KMS-11 (cell line): ENCODE measurements at regions not wholly inside any gene's neighbourhood (a gene's known extent, or its start where the extent isn't known, plus 50 kb on each side); places are given as distances from the start of the nearest gene placed in this dataset.
"Not testable (repeated sequence)": the region's sequence is repeated elsewhere in the genome, so short reads cannot be mapped to it uniquely, and the experiment has no call there.

Experiments used
- H2AFZ ChIP-seq: fragments of 200-600 bp; sonication (generic); 2 replicates; pipeline ENCODE4 v1.6.1; 2016; ENCODE audit warnings: antibody characterized with exemption, mixed run types, low read depth
- H3K27ac ChIP-seq: fragments of 200-600 bp; sonication (generic); 2 replicates; pipeline ENCODE4 v1.6.1; 2016; ENCODE audit warnings: mild to moderate bottlenecking, mixed run types
- H3K27me3 ChIP-seq: fragments of 200-600 bp; sonication (generic); 2 replicates; pipeline ENCODE4 v1.6.1; 2017; ENCODE audit warnings: mild to moderate bottlenecking, low read depth, mixed run types, moderate library complexity; ENCODE audit not compliant: insufficient read depth
- H3K36me3 ChIP-seq: fragments of 200-600 bp; sonication (generic); 2 replicates; pipeline ENCODE4 v1.6.1; 2017; ENCODE audit warnings: mild to moderate bottlenecking, mixed run types; ENCODE audit not compliant: insufficient read depth
- H3K4me1 ChIP-seq: fragments of 200-600 bp; sonication (generic); 2 replicates; pipeline ENCODE4 v1.6.1; 2016; ENCODE audit warnings: mild to moderate bottlenecking, low read depth, mixed run types; ENCODE audit not compliant: poor library complexity, severe bottlenecking
- H3K4me2 ChIP-seq: fragments of 200-600 bp; sonication (generic); 2 replicates; pipeline ENCODE4 v1.7.0; 2016; ENCODE audit warnings: mild to moderate bottlenecking, mixed run types
- H3K4me3 ChIP-seq: fragments of 200-600 bp; sonication (generic); IDR thresholded peaks from 2 replicates; pipeline ENCODE4 v1.6.1; 2017; ENCODE audit warnings: low read depth, low read length, mixed read lengths; ENCODE audit not compliant: insufficient read depth
- H3K79me2 ChIP-seq: fragments of 200-600 bp; sonication (generic); 2 replicates; pipeline ENCODE4 v1.6.1; 2016; ENCODE audit warnings: low read depth, mixed run types; ENCODE audit not compliant: insufficient read depth
- H3K9ac ChIP-seq: fragments of 200-600 bp; sonication (generic); 2 replicates; pipeline ENCODE4 v1.6.1; 2016; ENCODE audit warnings: mild to moderate bottlenecking, mixed run types
- H4K20me1 ChIP-seq: fragments of 200-600 bp; sonication (generic); 2 replicates; pipeline ENCODE4 v1.6.1; 2016; ENCODE audit warnings: mild to moderate bottlenecking, mixed run types; ENCODE audit not compliant: insufficient read depth
- CTCF ChIP-seq: fragments of 200-600 bp; sonication (generic); conservative IDR thresholded peaks from 2 replicates; pipeline ENCODE4 v1.6.1; 2017; ENCODE audit warnings: low read depth, mild to moderate bottlenecking, antibody characterized with exemption, low read length, moderate library complexity, mixed read lengths

- TF ChIP-seq CTCF: no peak
- Histone ChIP-seq H4K20me1 (no peaks in the 10 kb centered on the region), H3K79me2 (no peaks in the 10 kb centered on the region), H3K36me3 (no peaks in the 10 kb centered on the region), H3K4me1 (no peaks in the 10 kb centered on the region), H3K27me3 (no peaks in the 10 kb centered on the region), H2AFZ (no peak overlapping the region), H3K9ac (no peak overlapping the region), H3K4me2 (no peak overlapping the region), H3K4me3 (no peak overlapping the region), H3K27ac (no peak overlapping the region)
Observed at GRCh38 chr1:70827030-70827429, 220.6 kb downstream of the PTGER3 start.

- H3K4me2 ChIP-seq: no peak overlapping the region
- H4K20me1 ChIP-seq: no peaks in the 10 kb centered on the region
- H3K9ac ChIP-seq: no peak overlapping the region
- H3K27me3 ChIP-seq: no peaks in the 10 kb centered on the region
- no peak overlapping the region for H3K27ac ChIP-seq
- H3K4me3 ChIP-seq: no peak overlapping the region
- no peaks in the 10 kb centered on the region for H3K4me1 ChIP-seq
- no peak overlapping the region for H2AFZ ChIP-seq
- no peaks in the 10 kb centered on the region for H3K79me2 ChIP-seq
- TF ChIP-seq CTCF: no peak
- no peaks in the 10 kb centered on the region for H3K36me3 ChIP-seq
Observed at GRCh38 chr1:70828177-70828576, 219.4 kb downstream of the PTGER3 start.

- not testable (repeated sequence) for H3K27ac ChIP-seq, H3K27me3 ChIP-seq, H3K79me2 ChIP-seq, H3K4me3 ChIP-seq, H4K20me1 ChIP-seq, H3K36me3 ChIP-seq, H2AFZ ChIP-seq, H3K9ac ChIP-seq, H3K4me2 ChIP-seq, H3K4me1 ChIP-seq
Observed at GRCh38 chr1:70834365-70834764, 213.3 kb downstream of the PTGER3 start.

- Histone ChIP-seq H3K27me3 (no peaks in the 10 kb centered on the region), H3K9ac (no peak overlapping the region), H3K4me1 (no peaks in the 10 kb centered on the region), H3K4me3 (no peak overlapping the region), H3K79me2 (no peaks in the 10 kb centered on the region), H3K4me2 (no peak overlapping the region), H4K20me1 (no peaks in the 10 kb centered on the region), H3K27ac (no peak overlapping the region), H2AFZ (no peak overlapping the region), H3K36me3 (no peaks in the 10 kb centered on the region)
- TF ChIP-seq CTCF: no peak
Observed at GRCh38 chr1:70836456-70836855, 211.2 kb downstream of the PTGER3 start.

- H3K27me3 ChIP-seq: no peaks in the 10 kb centered on the region
- H4K20me1 ChIP-seq: no peaks in the 10 kb centered on the region
- H3K4me3 ChIP-seq: no peak overlapping the region
- TF ChIP-seq CTCF: no peak
- H3K9ac ChIP-seq: no peak overlapping the region
- H3K4me1 ChIP-seq: no peaks in the 10 kb centered on the region
- H3K36me3 ChIP-seq: no peaks in the 10 kb centered on the region
- no peak overlapping the region for H3K4me2 ChIP-seq
- no peak overlapping the region for H3K27ac ChIP-seq
- H3K79me2 ChIP-seq: no peaks in the 10 kb centered on the region
- no peak overlapping the region for H2AFZ ChIP-seq
Observed at GRCh38 chr1:70840260-70840953, 207.2 kb downstream of the PTGER3 start.
